Stimulated activated CD8-positive, alpha-beta memory T cell treated with anti-CD3 and anti-CD28 coated beads, Interleukin-4, amount 100 ng/mL, for 24 hours (primary cell): ENCODE measurements at regions not wholly inside any gene's neighbourhood (a gene's known extent, or its start where the extent isn't known, plus 50 kb on each side); places are given as distances from the start of the nearest gene placed in this dataset.
"Not testable (repeated sequence)": the region's sequence is repeated elsewhere in the genome, so short reads cannot be mapped to it uniquely, and the experiment has no call there.

Experiments used
- DNase-seq: peaks from one replicate; pipeline ENCODE4 v3.0.0-alpha.2; 2020; ENCODE audit warnings: low read depth

- DNase-seq, result no peak
These were observed 654.9 kb upstream of the USP24 start for GRCh38 chr1:55870106-55870505.

- no peak for DNase-seq
These were observed 653.9 kb upstream of the USP24 start for GRCh38 chr1:55869065-55869464.

- DNase-seq, result no peak
These were observed 652.9 kb upstream of the USP24 start for GRCh38 chr1:55868026-55868425.

- DNase-seq, result no peak
These were observed 652.2 kb upstream of the USP24 start for GRCh38 chr1:55867304-55867843.

- not testable (repeated sequence) for DNase-seq
These were observed 650.6 kb upstream of the USP24 start for GRCh38 chr1:55865778-55866177.

- no peak for DNase-seq
These were observed 649.1 kb upstream of the USP24 start for GRCh38 chr1:55864251-55864650.

- no peak for DNase-seq
These were observed 646.6 kb upstream of the USP24 start for GRCh38 chr1:55861676-55862340.

GRCh38 chr1:55860798-55861519 lies 645.8 kb upstream of the USP24 start:
- DNase-seq, result no peak

GRCh38 chr1:55860326-55860725 lies 645.2 kb upstream of the USP24 start:
- no peak for DNase-seq

- DNase-seq, result no peak
These were observed 639.7 kb upstream of the USP24 start for GRCh38 chr1:55854911-55855310.

- DNase-seq, result no peak
These were observed 633.7 kb upstream of the USP24 start for GRCh38 chr1:55848906-55849305.

- no peak for DNase-seq
These were observed 630.9 kb upstream of the USP24 start for GRCh38 chr1:55846051-55846450.

- no peak for DNase-seq
These were observed 629.2 kb upstream of the USP24 start for GRCh38 chr1:55844322-55844721.

GRCh38 chr1:55839626-55840025 lies 624.5 kb upstream of the USP24 start:
- DNase-seq, result no peak

GRCh38 chr1:55839221-55839620 lies 624.1 kb upstream of the USP24 start:
- DNase-seq, result no peak

GRCh38 chr1:55836086-55836485 lies 620.9 kb upstream of the USP24 start:
- no peak for DNase-seq

- DNase-seq, result no peak
These were observed 618.4 kb upstream of the USP24 start for GRCh38 chr1:55833529-55834091.

GRCh38 chr1:55831759-55832158 lies 616.6 kb upstream of the USP24 start:
- DNase-seq, result no peak

GRCh38 chr1:55828044-55828443 lies 612.9 kb upstream of the USP24 start:
- DNase-seq, result no peak

GRCh38 chr1:55827350-55827749 lies 612.2 kb upstream of the USP24 start:
- no peak for DNase-seq

- no peak for DNase-seq
These were observed 611.4 kb upstream of the USP24 start for GRCh38 chr1:55826381-55827080.

GRCh38 chr1:55825461-55825860 lies 610.3 kb upstream of the USP24 start:
- DNase-seq, result no peak

GRCh38 chr1:55824251-55824640 lies 609.1 kb upstream of the USP24 start:
- DNase-seq, result no peak
